B cell (primary cell): ENCODE measurements at regions not wholly inside any gene's neighbourhood (a gene's known extent, or its start where the extent isn't known, plus 50 kb on each side); places are given as distances from the start of the nearest gene placed in this dataset.

Source experiments
- ATAC-seq: fragments of 200-7000 bp; cut with Tn5 transposase; one replicate; pipeline ENCODE4 v1.10.0; 2021; ENCODE audit warnings: low read depth, mild to moderate bottlenecking, moderate number of reproducible peaks, moderate library complexity
- CTCF ChIA-PET: fragments of 350-600 bp; sonication (Branson Sonifier 250); formaldehyde crosslinking; loops from one replicate; lab custom pipeline; 2021; ENCODE audit warnings: antibody characterized with exemption, inconsistent platforms; lab: Charles Lee
- POLR2A ChIA-PET: fragments of 350-600 bp; sonication (Branson Sonifier 250); formaldehyde crosslinking; loops from one replicate; lab custom pipeline; 2021; ENCODE audit warnings: antibody characterized with exemption; lab: Charles Lee
- DNase-seq: peaks from one replicate; pipeline ENCODE4 v3.0.0; 2013
- H2AFZ ChIP-seq: 2 replicates; pipeline ENCODE4 v1.6.1; 2012; ENCODE audit warnings: mild to moderate bottlenecking, low read depth, low read length; ENCODE audit not compliant: insufficient read depth, poor library complexity, severe bottlenecking
- H3K27ac ChIP-seq, 2 donors: 1 replicate in 1 of 2; 2 replicates in 1 of 2; pipeline ENCODE4 v1.5.1; 2012 to 2013; ENCODE audit warnings: low read length in 2 of 2, mild to moderate bottlenecking in 2 of 2, moderate library complexity in 1 of 2
- H3K27me3 ChIP-seq, 4 experiments: fragments of 200-600 bp in 1 of 4; sonication (generic) in 1 of 4; replicated peaks in 1 of 4; 1 replicate in 2 of 4; 2 replicates in 2 of 4; pipeline versions ENCODE4 v1.6.1 to v1.7.0; 2013 to 2016; ENCODE audit warnings: low read length in 3 of 4, mild to moderate bottlenecking in 2 of 4, mixed read lengths in 1 of 4, moderate library complexity in 1 of 4; ENCODE audit not compliant: insufficient read depth in 4 of 4, control insufficient read depth in 3 of 4; ENCODE audit errors: control extremely low read depth in 1 of 4
- H3K36me3 ChIP-seq, 2 experiments: replicated peaks in 1 of 2; 1 replicate in 1 of 2; 2 replicates in 1 of 2; pipeline versions ENCODE4 v1.6.1 to v1.7.1; 2013; ENCODE audit warnings: low read length in 1 of 2; ENCODE audit not compliant: insufficient read depth in 2 of 2, control insufficient read depth in 1 of 2; ENCODE audit errors: control extremely low read depth in 1 of 2, extremely low read depth in 1 of 2
- H3K4me1 ChIP-seq, 2 donors: fragments of 200-600 bp in 1 of 2; sonication (generic) in 1 of 2; 1 replicate in 1 of 2; 2 replicates in 1 of 2; pipeline versions ENCODE4 v1.5.1 to v1.6.1; 2013 to 2017; ENCODE audit warnings: low read length in 2 of 2; ENCODE audit not compliant: control insufficient read depth in 2 of 2, insufficient read depth in 2 of 2
- H3K4me2 ChIP-seq: replicated peaks from 2 replicates; pipeline ENCODE3; 2012; ENCODE audit warnings: mild to moderate bottlenecking, low read depth, low read length; ENCODE audit not compliant: poor library complexity, severe bottlenecking
- H3K4me3 ChIP-seq, 5 experiments: fragments of 200-600 bp in 1 of 5; sonication (generic) in 1 of 5; 1 replicate in 3 of 5; 2 replicates in 2 of 5; pipeline versions ENCODE4 v1.5.1 to v1.7.0; 2011 to 2016; ENCODE audit warnings: low read length in 4 of 5, mild to moderate bottlenecking in 4 of 5, low read depth in 2 of 5, control low read depth in 1 of 5, moderate library complexity in 1 of 5; ENCODE audit not compliant: insufficient read depth in 1 of 5; ENCODE audit errors: control extremely low read depth in 1 of 5, extremely low read depth in 1 of 5
- H3K79me2 ChIP-seq: fragments of 200-600 bp; sonication (generic); one replicate; pipeline ENCODE4 v1.6.0; 2016; ENCODE audit warnings: low read length; ENCODE audit not compliant: control insufficient read depth, insufficient read depth
- H3K9ac ChIP-seq: fragments of 200-600 bp; sonication (generic); 2 replicates; pipeline ENCODE4 v1.6.1; 2017; ENCODE audit warnings: mild to moderate bottlenecking, low read length, moderate library complexity
- H3K9me3 ChIP-seq, 3 donors: one replicate each; pipeline versions ENCODE4 v1.6.1 to v1.7.1; 2013; ENCODE audit warnings: low read length in 2 of 3; ENCODE audit not compliant: control insufficient read depth in 2 of 3, insufficient read depth in 1 of 3; ENCODE audit errors: control extremely low read depth in 1 of 3
- H4K20me1 ChIP-seq: 2 replicates; pipeline ENCODE4 v1.6.0; 2012; ENCODE audit warnings: mild to moderate bottlenecking, low read length; ENCODE audit not compliant: insufficient read depth, control insufficient read depth, poor library complexity, severe bottlenecking
- H3K27ac Mint-ChIP-seq: one replicate; pipeline ENCODE4 v1.8.0; 2021; ENCODE audit warnings: mixed read lengths
- H3K27me3 Mint-ChIP-seq: one replicate; pipeline ENCODE4 v1.8.0; 2021; ENCODE audit warnings: mixed read lengths
- H3K4me1 Mint-ChIP-seq: one replicate; pipeline ENCODE4 v1.8.0; 2021; ENCODE audit warnings: mixed read lengths
- H3K4me3 Mint-ChIP-seq: one replicate; pipeline ENCODE4 v1.8.0; 2021; ENCODE audit warnings: mixed read lengths
- H3K9me3 Mint-ChIP-seq: one replicate; pipeline ENCODE4 v1.8.0; 2022; ENCODE audit warnings: mixed read lengths; ENCODE audit not compliant: insufficient read depth
- EZH2 ChIP-seq: IDR thresholded peaks from 2 replicates; pipeline ENCODE4 v1.6.1; 2012; ENCODE audit warnings: borderline replicate concordance, low read depth, mild to moderate bottlenecking, moderate library complexity, low read length; ENCODE audit not compliant: insufficient read depth, poor library complexity, severe bottlenecking
- WGBS: methylation state at CpG from one replicate; pipeline ENCODE4 v1.1.5; 2013; ENCODE audit warnings: missing lambda C conversion rate; ENCODE audit not compliant: insufficient coverage; 5-methylcytosine and 5-hydroxymethylcytosine counted together
- intact Hi-C: fragments of 100-400 bp; cut with micrococcal nuclease; formaldehyde crosslinking; loops from one replicate; pipeline ENCODE4 v1.10.0; 2022
- TF ChIP-seq, protein P1 (sequence below): fragments of 200-600 bp; IDR thresholded peaks from one replicate; pipeline ENCODE4 v1.8.0; 2022; ENCODE audit warnings: antibody characterized with exemption, mild to moderate bottlenecking

GRCh38 chr12:124506145-124506831 lies 61.1 kb downstream of the NCOR2 start:
- Histone ChIP-seq H3K79me2 (peaks cover 97% of the 10 kb centered on the region), H2AFZ (peak overlapping the region; percentile 60), H3K9ac (peak overlapping the region; percentile 23), H3K36me3 (peaks cover 0 to 4% of the 10 kb centered on the region in 2 experiments), H3K4me1 (peaks cover 13 to 21% of the 10 kb centered on the region in 2 donors), H3K4me3 (peak overlapping the region in 3 of 5 experiments; percentile 21 to 35 (median 27)), H3K27me3 (no peaks in the 10 kb centered on the region), H3K27ac (peak overlapping the region in 1 of 2 donors; percentile 41), H3K9me3 (no peaks in the 10 kb centered on the region), H3K4me2 (peak overlapping the region; percentile 71), H4K20me1 (peaks cover 96% of the 10 kb centered on the region)
- peak; percentile 31 for ATAC-seq
- H3K4me3 Mint-ChIP-seq: peak overlapping the region; percentile 65
- H3K27ac Mint-ChIP-seq: peak overlapping the region; percentile 32
- no peaks in the 10 kb centered on the region for H3K9me3 Mint-ChIP-seq
- ChIA-PET CTCF (no interaction called here), POLR2A (interaction anchor here (1.7 kb wide), 1 partner anchor 40 kb away, joined by 4 read pairs; no protein-coding TSS in a partner anchor)
- H3K4me1 Mint-ChIP-seq: peaks cover 47% of the 10 kb centered on the region
- no peaks in the 10 kb centered on the region for H3K27me3 Mint-ChIP-seq
- 25% methylated on average over 9 of the region's 30 CpGs for WGBS
- TF ChIP-seq, protein P1, sequence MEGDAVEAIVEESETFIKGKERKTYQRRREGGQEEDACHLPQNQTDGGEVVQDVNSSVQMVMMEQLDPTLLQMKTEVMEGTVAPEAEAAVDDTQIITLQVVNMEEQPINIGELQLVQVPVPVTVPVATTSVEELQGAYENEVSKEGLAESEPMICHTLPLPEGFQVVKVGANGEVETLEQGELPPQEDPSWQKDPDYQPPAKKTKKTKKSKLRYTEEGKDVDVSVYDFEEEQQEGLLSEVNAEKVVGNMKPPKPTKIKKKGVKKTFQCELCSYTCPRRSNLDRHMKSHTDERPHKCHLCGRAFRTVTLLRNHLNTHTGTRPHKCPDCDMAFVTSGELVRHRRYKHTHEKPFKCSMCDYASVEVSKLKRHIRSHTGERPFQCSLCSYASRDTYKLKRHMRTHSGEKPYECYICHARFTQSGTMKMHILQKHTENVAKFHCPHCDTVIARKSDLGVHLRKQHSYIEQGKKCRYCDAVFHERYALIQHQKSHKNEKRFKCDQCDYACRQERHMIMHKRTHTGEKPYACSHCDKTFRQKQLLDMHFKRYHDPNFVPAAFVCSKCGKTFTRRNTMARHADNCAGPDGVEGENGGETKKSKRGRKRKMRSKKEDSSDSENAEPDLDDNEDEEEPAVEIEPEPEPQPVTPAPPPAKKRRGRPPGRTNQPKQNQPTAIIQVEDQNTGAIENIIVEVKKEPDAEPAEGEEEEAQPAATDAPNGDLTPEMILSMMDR: no peak
- TF ChIP-seq EZH2: no peak
- peak; percentile 33 for DNase-seq
- intact Hi-C loops: no loop called here
